ENCODE measurements at regions not wholly inside any gene's neighbourhood (a gene's known extent, or its start where the extent isn't known, plus 50 kb on each side); places are given as distances from the start of the nearest gene placed in this dataset.
"Not testable (repeated sequence)": the region's sequence is repeated elsewhere in the genome, so short reads cannot be mapped to it uniquely, and the experiment has no call there.

DNA sequence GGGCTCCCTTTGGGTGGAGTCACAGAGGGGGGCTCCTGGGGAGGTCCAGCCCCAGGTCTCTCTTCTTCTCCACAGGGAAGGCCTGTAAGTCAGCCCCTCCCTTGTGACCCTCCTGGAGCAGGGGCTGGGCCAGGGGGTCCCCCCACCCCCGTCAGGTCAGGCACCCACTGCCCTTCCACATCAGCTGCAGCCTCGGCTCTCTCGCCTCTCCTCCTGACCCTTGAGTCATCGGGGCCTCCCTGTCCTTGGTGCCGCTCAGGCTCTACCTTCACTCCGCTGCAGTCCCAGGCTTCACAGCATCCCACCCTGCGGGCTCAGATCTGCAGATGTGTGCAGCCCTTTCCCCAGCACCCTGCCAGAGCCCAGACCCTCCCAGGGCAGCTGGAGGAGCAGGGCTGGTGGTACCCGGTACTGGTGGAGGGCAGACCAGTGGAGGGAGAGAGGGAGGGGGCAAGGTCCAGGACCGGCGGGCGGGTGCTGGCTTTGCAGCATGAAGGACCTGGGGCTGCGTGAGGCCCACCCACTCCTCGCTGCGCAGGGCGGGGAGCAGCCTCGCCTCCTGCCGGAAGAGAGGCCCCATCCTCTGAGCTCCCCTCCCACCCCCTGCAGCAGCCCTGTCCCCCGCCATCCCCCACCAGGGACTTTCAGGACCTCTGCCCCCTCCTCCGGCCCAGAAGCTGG, 117.1 kb downstream of the FAM53A start:
- no peak overlapping the region for H3K4me3 ChIP-seq (ENCODE audit: low read depth, low read length)
- TF ChIP-seq, protein P1, sequence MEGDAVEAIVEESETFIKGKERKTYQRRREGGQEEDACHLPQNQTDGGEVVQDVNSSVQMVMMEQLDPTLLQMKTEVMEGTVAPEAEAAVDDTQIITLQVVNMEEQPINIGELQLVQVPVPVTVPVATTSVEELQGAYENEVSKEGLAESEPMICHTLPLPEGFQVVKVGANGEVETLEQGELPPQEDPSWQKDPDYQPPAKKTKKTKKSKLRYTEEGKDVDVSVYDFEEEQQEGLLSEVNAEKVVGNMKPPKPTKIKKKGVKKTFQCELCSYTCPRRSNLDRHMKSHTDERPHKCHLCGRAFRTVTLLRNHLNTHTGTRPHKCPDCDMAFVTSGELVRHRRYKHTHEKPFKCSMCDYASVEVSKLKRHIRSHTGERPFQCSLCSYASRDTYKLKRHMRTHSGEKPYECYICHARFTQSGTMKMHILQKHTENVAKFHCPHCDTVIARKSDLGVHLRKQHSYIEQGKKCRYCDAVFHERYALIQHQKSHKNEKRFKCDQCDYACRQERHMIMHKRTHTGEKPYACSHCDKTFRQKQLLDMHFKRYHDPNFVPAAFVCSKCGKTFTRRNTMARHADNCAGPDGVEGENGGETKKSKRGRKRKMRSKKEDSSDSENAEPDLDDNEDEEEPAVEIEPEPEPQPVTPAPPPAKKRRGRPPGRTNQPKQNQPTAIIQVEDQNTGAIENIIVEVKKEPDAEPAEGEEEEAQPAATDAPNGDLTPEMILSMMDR (IDR thresholded peaks at IDR 0.05; ENCODE audit: borderline replicate concordance, insufficient read depth, low read depth, low read length), result no peak

DNA sequence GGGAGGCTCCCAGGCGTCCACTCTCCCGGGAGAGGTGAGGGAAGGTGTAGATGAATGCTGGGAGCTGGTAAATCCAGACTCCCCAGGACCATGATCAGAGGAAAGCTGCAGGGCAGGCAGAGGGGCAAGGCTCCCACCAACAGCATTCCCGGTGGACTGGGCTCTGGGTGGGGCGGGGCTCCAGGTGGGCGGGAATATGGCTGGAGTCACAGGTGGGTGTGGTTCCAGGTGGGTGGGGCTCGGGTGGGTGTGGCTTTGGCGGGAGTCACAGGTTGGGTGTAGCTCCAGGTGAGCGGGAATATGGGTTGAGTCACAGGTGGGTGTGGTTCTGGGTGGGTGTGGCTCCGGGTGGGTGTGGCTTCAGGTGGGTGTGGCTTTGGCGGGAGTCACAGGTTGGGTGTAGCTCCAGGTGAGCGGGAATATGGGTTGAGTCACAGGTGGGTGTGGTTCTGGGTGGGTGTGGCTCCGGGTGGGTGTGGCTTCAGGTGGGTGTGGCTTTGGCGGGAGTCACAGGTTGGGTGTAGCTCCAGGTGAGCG, 117.7 kb downstream of the FAM53A start:
- not testable (repeated sequence) for H3K4me3 ChIP-seq (ENCODE audit: low read depth, low read length)

DNA sequence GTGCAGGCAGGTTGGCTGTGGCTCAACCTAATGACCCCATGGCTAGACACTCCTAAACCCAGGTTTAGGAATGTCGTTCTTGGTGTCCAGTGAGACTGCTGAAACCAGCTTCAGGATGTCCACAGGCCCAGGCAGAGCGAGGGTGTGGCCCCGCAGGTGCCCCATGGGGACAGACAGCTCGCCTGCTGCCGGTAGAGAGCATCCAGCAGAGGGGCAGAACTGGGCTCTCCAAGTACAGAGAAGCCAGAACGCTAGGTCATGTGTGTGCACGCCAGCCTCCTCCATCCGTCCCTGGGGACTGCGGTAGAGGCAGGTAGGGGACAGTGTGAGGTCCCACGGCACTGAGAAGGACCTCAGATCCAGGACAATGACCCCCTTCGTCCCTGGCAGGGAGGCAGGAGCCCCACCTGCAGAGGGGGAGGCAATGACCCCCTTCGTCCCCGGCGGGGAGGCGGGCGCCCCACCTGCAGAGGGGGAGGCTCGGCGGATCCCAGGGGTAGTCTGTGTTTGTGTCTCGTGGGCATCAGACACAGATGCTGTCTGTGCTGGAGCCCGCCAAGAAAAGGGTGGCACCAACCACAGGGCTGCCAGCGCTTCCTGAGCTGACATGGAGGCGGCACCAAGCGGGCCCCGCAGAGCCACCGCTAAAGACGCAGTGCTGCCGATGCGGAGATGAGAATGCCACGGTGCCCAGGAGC, 118.4 kb downstream of the FAM53A start:
- H3K4me3 ChIP-seq (ENCODE audit: low read depth, low read length), result no peak overlapping the region
- TF ChIP-seq, protein P1 (IDR thresholded peaks at IDR 0.05; ENCODE audit: borderline replicate concordance, insufficient read depth, low read depth, low read length), result no peak

DNA sequence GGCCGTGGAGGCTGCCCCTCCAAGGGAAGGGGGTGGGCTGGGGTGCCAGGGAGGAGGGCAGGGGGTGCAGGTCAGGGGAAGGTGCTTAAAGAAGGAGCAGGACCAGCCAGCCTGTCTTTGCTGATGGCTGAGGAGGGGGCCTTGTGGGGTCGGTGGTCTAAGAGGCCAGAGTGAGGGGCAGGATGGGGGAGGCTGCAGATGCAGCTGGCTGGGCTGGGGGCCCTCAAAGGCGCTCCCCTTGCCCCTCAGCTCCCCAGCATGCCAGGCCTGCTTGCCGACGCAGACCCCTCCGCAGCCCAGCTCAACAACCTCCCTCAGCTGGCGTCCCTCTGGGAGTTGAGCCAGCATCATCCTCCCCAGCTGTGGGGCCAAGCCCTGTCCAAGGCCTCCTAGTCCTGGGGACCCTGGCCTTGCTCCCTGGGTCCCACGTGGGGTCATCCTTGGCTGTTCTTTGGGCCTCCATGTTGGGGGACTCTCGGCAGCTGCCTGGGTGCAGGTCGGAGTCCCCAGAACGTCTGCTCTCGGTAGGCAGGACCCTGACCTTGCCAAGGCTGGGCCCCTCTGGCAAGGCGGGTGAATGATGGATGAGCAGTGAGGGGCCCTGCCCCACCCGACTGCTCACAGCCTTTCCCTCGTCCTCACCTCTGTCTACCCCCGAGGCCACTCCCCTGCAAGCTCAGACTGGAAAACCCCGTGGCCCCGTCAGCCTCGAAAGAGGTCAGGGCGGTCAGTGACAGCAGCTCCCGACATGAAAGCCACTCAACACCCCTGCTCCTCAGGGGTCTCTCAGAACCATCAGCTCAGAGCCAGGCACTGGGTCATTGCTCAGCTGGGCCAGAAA, 119.4 kb downstream of the FAM53A start:
- H3K4me3 ChIP-seq (ENCODE audit: low read depth, low read length), result no peak overlapping the region
- TF ChIP-seq, protein P1 (IDR thresholded peaks at IDR 0.05; ENCODE audit: borderline replicate concordance, insufficient read depth, low read depth, low read length), result no peak

DNA sequence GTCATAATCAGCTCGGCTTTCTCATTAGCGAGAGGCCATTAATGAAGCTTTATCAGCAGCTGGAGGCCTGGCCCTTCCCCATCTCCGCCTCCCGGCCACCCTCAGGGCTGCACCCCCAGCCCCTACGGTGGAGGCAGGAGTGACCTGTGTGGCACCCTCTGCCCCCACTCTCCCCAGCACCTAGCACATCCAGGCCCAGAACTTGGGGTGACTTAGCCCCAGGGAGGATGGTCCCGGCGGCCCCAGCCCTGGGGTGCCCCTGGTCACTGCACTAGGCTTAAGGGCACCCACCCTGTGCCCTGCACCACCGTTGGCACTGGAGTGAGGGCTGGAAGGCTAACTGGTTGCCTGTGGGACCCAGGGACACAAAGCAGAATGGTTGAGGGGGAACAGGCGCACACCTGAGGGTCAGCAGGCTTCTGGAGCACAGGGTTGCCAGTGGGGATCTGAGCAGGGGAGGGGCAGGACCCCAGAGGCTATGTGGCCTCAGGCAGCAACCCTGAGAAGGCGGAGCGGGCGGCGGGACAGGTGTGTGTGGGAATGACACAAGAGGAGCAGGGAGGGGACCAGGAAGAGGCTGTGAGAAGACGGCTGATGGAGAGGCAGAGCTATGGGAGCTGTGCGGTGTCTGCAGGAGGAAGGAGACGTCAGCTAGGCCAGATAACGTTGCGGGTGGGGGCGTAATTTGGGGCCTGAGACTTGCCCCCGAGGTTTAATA, 120.2 kb downstream of the FAM53A start:
- TF ChIP-seq, protein P1 (IDR thresholded peaks at IDR 0.05; ENCODE audit: borderline replicate concordance, insufficient read depth, low read depth, low read length), result no peak
- H3K4me3 ChIP-seq (ENCODE audit: low read depth, low read length), result no peak overlapping the region

DNA sequence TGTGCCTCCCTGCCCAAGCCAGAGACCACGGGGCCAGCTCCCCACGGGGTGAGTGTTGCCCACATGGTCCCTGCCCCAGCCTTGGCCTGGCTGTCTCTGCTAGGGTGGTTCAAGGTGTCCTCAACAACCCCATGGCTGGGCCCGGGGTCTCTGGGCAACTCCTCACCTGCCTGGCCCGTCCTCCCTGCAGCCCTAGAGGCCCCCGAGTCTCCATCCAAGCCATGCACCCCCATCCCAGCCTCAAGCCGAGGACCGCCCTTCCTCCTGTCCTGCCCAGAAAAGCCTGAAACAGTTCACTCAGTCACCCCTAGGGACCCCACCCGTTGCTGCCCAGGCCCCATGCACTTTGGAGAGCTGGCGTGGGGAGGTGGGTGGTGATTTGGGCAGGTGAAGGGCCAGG, 120.9 kb downstream of the FAM53A start:
- TF ChIP-seq, protein P1 (IDR thresholded peaks at IDR 0.05; ENCODE audit: borderline replicate concordance, insufficient read depth, low read depth, low read length), result no peak
- no peak overlapping the region for H3K4me3 ChIP-seq (ENCODE audit: low read depth, low read length)

DNA sequence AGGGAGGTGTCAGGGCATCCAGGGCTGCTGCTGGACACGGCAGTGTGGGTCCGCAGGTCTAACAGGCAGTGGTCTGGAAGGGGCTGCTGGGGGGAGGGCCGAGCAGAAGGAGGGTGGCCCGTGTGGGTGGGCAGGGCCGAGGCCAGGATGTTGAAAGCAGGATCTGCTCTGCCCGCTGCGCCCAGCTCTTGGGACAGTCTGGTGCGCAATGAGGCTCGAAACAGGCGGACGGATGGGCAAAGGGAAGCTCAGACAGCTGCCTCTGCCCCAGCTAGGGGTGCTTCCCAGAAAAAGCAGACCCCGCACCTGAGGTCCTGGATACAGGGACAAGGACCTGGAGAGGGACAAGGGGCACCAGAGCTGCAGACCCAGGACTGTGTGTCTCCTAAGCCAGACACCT, 121.3 kb downstream of the FAM53A start:
- TF ChIP-seq, protein P1 (IDR thresholded peaks at IDR 0.05; ENCODE audit: borderline replicate concordance, insufficient read depth, low read depth, low read length), result no peak

More for the DNA sequence above, 121.3 kb downstream of the FAM53A start:
- H3K4me3 ChIP-seq (ENCODE audit: low read depth, low read length), result no peak overlapping the region

Data from GM12875 (cell line).